Mesenchymal stem cell (in vitro differentiated cells and primary cell): ENCODE measurements at regions not wholly inside any gene's neighbourhood (a gene's known extent, or its start where the extent isn't known, plus 50 kb on each side); places are given as distances from the start of the nearest gene placed in this dataset.
"Not testable (repeated sequence)": the region's sequence is repeated elsewhere in the genome, so short reads cannot be mapped to it uniquely, and the experiment has no call there.

ENCODE experiments used
- DNase-seq: peaks from one replicate; pipeline ENCODE4 v3.0.0-alpha.2; 2013
- H2AFZ ChIP-seq: one replicate; pipeline ENCODE4 v1.6.1; 2013; ENCODE audit warnings: low read depth, mild to moderate bottlenecking, control low read depth, inconsistent platforms, low read length, moderate library complexity
- H2AK5ac ChIP-seq: 2 replicates; pipeline ENCODE4 v1.6.1; 2013; ENCODE audit warnings: low read length, moderate library complexity, mild to moderate bottlenecking, inconsistent platforms; ENCODE audit not compliant: severe bottlenecking
- H2BK120ac ChIP-seq: one replicate; pipeline ENCODE4 v1.6.1; 2013; ENCODE audit warnings: low read depth, mild to moderate bottlenecking, inconsistent platforms, low read length, moderate library complexity
- H2BK12ac ChIP-seq, 2 experiments: one replicate each; pipeline ENCODE4 v1.6.1; 2013; ENCODE audit warnings: inconsistent platforms in 2 of 2, low read length in 2 of 2, mild to moderate bottlenecking in 2 of 2, moderate library complexity in 2 of 2, control low read depth in 1 of 2
- H2BK15ac ChIP-seq: one replicate; pipeline ENCODE4 v1.6.1; 2013; ENCODE audit warnings: mild to moderate bottlenecking, low read depth, inconsistent platforms; ENCODE audit not compliant: poor library complexity, severe bottlenecking
- H2BK5ac ChIP-seq: 2 replicates; pipeline ENCODE4 v1.6.1; 2013; ENCODE audit warnings: low read depth, mild to moderate bottlenecking, low read length, control low read depth, inconsistent platforms; ENCODE audit not compliant: poor library complexity, severe bottlenecking
- H3K14ac ChIP-seq, 2 experiments: one replicate each; pipeline ENCODE4 v1.6.1; 2013; ENCODE audit warnings: inconsistent platforms in 2 of 2, low read length in 2 of 2, control low read depth in 1 of 2, mild to moderate bottlenecking in 1 of 2, moderate library complexity in 1 of 2
- H3K18ac ChIP-seq, 2 experiments: one replicate each; pipeline ENCODE4 v1.6.1; 2013; ENCODE audit warnings: inconsistent platforms in 2 of 2, low read length in 2 of 2, control low read depth in 1 of 2, low read depth in 1 of 2, mild to moderate bottlenecking in 1 of 2
- H3K23ac ChIP-seq, 2 experiments: one replicate each; pipeline ENCODE4 v1.6.1; 2013; ENCODE audit warnings: inconsistent platforms in 2 of 2, low read length in 2 of 2, mild to moderate bottlenecking in 2 of 2, moderate library complexity in 2 of 2, control low read depth in 1 of 2
- H3K27ac ChIP-seq: 2 replicates; pipeline ENCODE4 v1.5.1; 2013; ENCODE audit warnings: mild to moderate bottlenecking, moderate library complexity, low read length, control low read depth, inconsistent platforms; ENCODE audit not compliant: poor library complexity, severe bottlenecking
- H3K27me3 ChIP-seq, 2 experiments: 2 replicates each; pipeline versions ENCODE4 v1.6.1 to v1.7.0; 2013; ENCODE audit warnings: low read length in 2 of 2, mild to moderate bottlenecking in 2 of 2, moderate library complexity in 2 of 2, control low read depth in 1 of 2, inconsistent platforms in 1 of 2; ENCODE audit not compliant: control insufficient read depth in 1 of 2, insufficient read depth in 1 of 2
- H3K36me3 ChIP-seq, 2 experiments: 2 replicates each; pipeline versions ENCODE4 v1.6.1 to v1.7.0; 2013; ENCODE audit warnings: low read length in 2 of 2, control low read depth in 1 of 2, inconsistent platforms in 1 of 2, low read depth in 1 of 2, mild to moderate bottlenecking in 1 of 2; ENCODE audit not compliant: insufficient read depth in 2 of 2, control insufficient read depth in 1 of 2
- H3K4ac ChIP-seq, 2 experiments: one replicate each; pipeline ENCODE4 v1.6.1; 2013; ENCODE audit warnings: inconsistent platforms in 2 of 2, low read length in 2 of 2, mild to moderate bottlenecking in 2 of 2, moderate library complexity in 2 of 2, control low read depth in 1 of 2, low read depth in 1 of 2
- H3K4me1 ChIP-seq: 2 replicates; pipeline ENCODE4 v1.6.1; 2013; ENCODE audit warnings: low read depth, low read length, control low read depth; ENCODE audit not compliant: control insufficient read depth, insufficient read depth
- H3K4me2 ChIP-seq: 2 replicates; pipeline ENCODE4 v1.6.1; 2013; ENCODE audit warnings: low read length, mild to moderate bottlenecking, inconsistent platforms; ENCODE audit not compliant: poor library complexity, severe bottlenecking
- H3K4me3 ChIP-seq, 2 experiments: 2 replicates each; pipeline versions ENCODE4 v1.5.1 to v1.7.0; 2013; ENCODE audit warnings: low read length in 2 of 2, mild to moderate bottlenecking in 2 of 2, control low read depth in 1 of 2, low read depth in 1 of 2; ENCODE audit not compliant: insufficient read depth in 1 of 2
- H3K79me1 ChIP-seq: replicated peaks from 2 replicates; pipeline ENCODE4 v1.6.1; 2013; ENCODE audit warnings: mild to moderate bottlenecking, control low read depth, low read length, inconsistent platforms; ENCODE audit not compliant: poor library complexity, severe bottlenecking
- H3K9ac ChIP-seq: 2 replicates; pipeline ENCODE4 v1.7.0; 2013; ENCODE audit warnings: mild to moderate bottlenecking, low read length, moderate library complexity
- H3K9me3 ChIP-seq: 2 replicates; pipeline ENCODE4 v1.7.0; 2013; ENCODE audit warnings: mild to moderate bottlenecking, low read length; ENCODE audit not compliant: control insufficient read depth
- H4K8ac ChIP-seq: one replicate; pipeline ENCODE4 v1.6.1; 2013; ENCODE audit warnings: inconsistent platforms, mild to moderate bottlenecking, low read length, moderate library complexity
- H4K91ac ChIP-seq: one replicate; pipeline ENCODE4 v1.6.1; 2013; ENCODE audit warnings: mild to moderate bottlenecking, low read length, inconsistent platforms
- WGBS: methylation state at CpG from one replicate; pipeline ENCODE4 v1.1.7; 2013; ENCODE audit warnings: mixed read lengths; 5-methylcytosine and 5-hydroxymethylcytosine counted together

DNA sequence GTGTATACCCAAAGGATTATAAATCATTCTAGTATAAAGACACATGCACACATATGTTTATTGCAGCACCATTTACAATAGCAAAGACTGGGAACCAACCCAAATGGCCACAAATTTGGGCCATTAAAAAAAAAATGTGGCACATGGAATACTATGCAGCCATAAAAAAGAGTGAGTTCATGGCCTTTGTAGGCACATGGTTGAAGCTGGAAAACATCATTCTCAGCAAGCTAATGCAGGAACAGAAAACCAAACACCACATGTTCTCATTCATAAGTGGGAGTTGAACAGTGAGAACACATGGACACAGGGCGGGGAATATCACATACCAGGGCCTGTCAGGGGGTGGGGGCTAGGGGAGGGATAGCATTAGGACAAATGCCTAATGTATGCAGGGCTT lies 322.3 kb upstream of the SLC16A7 start:
- WGBS = 56% methylated on average over 1 of the region's 1 CpG

DNA sequence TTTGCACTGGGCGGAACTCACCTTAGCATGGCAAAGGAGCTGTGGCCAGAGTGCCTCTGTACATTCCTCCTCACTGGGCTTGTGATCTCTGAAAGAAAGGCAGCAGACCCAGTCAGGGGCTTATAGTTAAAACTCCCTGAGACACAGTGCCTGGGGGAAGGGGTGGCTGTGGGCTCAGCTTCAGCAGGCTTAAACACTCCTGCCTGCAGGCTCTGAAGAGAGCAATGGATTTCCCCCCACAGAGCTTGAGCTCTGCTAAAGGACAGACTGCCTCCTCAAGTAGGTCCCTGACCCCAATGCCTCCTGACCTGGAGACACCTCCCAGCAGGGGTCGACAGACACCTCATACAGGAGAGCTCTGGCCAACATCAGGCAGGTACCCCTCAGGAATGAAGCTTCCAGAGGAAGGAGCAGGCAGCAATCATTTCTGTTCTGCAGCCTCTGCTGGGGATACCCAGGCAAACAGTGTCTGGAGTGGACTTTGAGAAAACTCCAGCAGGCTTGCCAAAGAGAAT lies 327.5 kb upstream of the SLC16A7 start:
- Histone ChIP-seq H2BK12ac (no peak overlapping the region), H3K27me3 (no peaks in the 10 kb centered on the region), H3K27ac (no peak overlapping the region), H3K4ac (no peak overlapping the region), H2AFZ (no peak overlapping the region), H4K91ac (no peak overlapping the region), H3K4me2 (no peak overlapping the region), H2BK120ac (no peak overlapping the region), H3K9me3 (peaks cover 7% of the 10 kb centered on the region), H3K23ac (no peak overlapping the region), H3K9ac (no peak overlapping the region), H4K8ac (no peak overlapping the region), H3K79me1 (no peaks in the 10 kb centered on the region), H3K18ac (no peak overlapping the region), H3K4me1 (no peaks in the 10 kb centered on the region), H3K36me3 (no peaks in the 10 kb centered on the region), H2BK15ac (no peak overlapping the region), H2AK5ac (no peak overlapping the region), H3K14ac (no peak overlapping the region), H3K4me3 (no peak overlapping the region), H2BK5ac (no peak overlapping the region)
- 67% methylated on average over 2 of the region's 2 CpGs for WGBS
- no peak for DNase-seq

More for the DNA sequence above, 322.3 kb upstream of the SLC16A7 start:
- not testable (repeated sequence) for H3K9me3 ChIP-seq, H3K4me1 ChIP-seq, H4K8ac ChIP-seq, H3K79me1 ChIP-seq, H3K9ac ChIP-seq, H3K4me2 ChIP-seq, H3K4ac ChIP-seq, H3K14ac ChIP-seq, H3K27me3 ChIP-seq, H2AFZ ChIP-seq, H3K4me3 ChIP-seq, H3K27ac ChIP-seq, H3K23ac ChIP-seq, H2BK5ac ChIP-seq, H2BK12ac ChIP-seq, H2BK120ac ChIP-seq, H3K36me3 ChIP-seq, H2AK5ac ChIP-seq, H2BK15ac ChIP-seq, H3K18ac ChIP-seq, DNase-seq, H4K91ac ChIP-seq

DNA sequence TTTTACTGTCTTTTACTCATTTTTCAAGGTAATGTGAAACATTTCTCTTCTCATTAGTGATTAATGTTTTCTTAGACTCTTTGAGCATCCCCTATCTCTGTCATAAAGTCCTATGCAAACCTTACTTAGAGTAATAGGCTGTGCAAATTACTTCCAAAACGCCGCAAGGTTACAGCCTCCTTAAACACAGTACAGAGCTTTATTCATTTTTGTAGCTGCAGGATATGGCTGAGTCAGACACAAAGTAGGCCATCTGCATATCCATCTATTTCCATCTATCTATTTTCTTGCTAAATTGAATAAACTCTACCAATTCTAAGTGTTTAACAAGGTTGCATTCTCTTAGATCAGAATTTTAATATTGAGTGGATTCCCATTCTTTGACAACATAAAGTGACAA lies 335.6 kb upstream of the SLC16A7 start:
- WGBS = 100% methylated on average over 2 of the region's 2 CpGs
- no peaks in the 10 kb centered on the region for H3K36me3 ChIP-seq
- H2BK12ac ChIP-seq = no peak overlapping the region
- DNase-seq = no peak
- H3K27ac ChIP-seq = no peak overlapping the region
- no peaks in the 10 kb centered on the region for H3K27me3 ChIP-seq
- H3K9me3 ChIP-seq = peaks cover 15% of the 10 kb centered on the region
- H3K18ac ChIP-seq = no peak overlapping the region
- H3K4me2 ChIP-seq = no peak overlapping the region
- H3K79me1 ChIP-seq = no peaks in the 10 kb centered on the region
- H2AFZ ChIP-seq = no peak overlapping the region
- H4K8ac ChIP-seq = no peak overlapping the region
- H2BK5ac ChIP-seq = no peak overlapping the region
- H2BK15ac ChIP-seq = no peak overlapping the region
- no peaks in the 10 kb centered on the region for H3K4me1 ChIP-seq
- no peak overlapping the region for H3K4ac ChIP-seq
- H3K14ac ChIP-seq = no peak overlapping the region
- H4K91ac ChIP-seq = no peak overlapping the region
- H3K9ac ChIP-seq = no peak overlapping the region
- H2BK120ac ChIP-seq = no peak overlapping the region
- no peak overlapping the region for H3K4me3 ChIP-seq
- no peak overlapping the region for H3K23ac ChIP-seq
- H2AK5ac ChIP-seq = no peak overlapping the region

DNA sequence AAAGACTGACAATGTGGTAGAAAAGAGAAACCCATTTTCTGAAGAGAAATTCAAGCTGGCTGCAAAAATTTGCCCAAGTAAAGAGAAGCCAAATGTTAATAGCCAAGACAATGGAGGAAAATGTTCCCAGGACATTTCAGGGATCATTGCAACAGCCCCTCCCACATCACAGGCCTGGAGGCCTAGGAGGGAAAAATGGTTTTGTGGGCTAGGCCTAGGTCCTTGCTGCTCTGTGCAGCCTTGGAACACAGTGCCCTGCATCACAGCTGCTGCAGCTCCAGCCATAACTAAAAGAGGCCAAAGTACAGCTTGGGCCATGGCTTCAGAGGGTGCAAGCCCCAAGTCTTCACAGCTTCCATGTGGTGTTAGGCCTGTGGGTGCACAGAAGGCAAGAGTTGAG lies 332.4 kb upstream of the LRIG3 start:
- no peak overlapping the region for H3K23ac ChIP-seq
- H3K36me3 ChIP-seq = no peaks in the 10 kb centered on the region
- no peak overlapping the region for H3K4ac ChIP-seq
- no peak overlapping the region for H2BK15ac ChIP-seq
- no peak for DNase-seq
- peaks cover 22% of the 10 kb centered on the region for H3K9me3 ChIP-seq
- H3K9ac ChIP-seq = no peak overlapping the region
- H3K27me3 ChIP-seq = no peaks in the 10 kb centered on the region
- H3K14ac ChIP-seq = no peak overlapping the region
- H2BK5ac ChIP-seq = no peak overlapping the region
- no peak overlapping the region for H3K4me2 ChIP-seq
- H2BK12ac ChIP-seq = no peak overlapping the region
- no peak overlapping the region for H4K8ac ChIP-seq
- no peaks in the 10 kb centered on the region for H3K4me1 ChIP-seq
- no peak overlapping the region for H3K18ac ChIP-seq
- H4K91ac ChIP-seq = no peak overlapping the region
- H3K79me1 ChIP-seq = no peaks in the 10 kb centered on the region
- H2AFZ ChIP-seq = no peak overlapping the region
- H2BK120ac ChIP-seq = no peak overlapping the region
- H2AK5ac ChIP-seq = no peak overlapping the region
- H3K4me3 ChIP-seq = no peak overlapping the region
- no peak overlapping the region for H3K27ac ChIP-seq
